SH-SY5Y (cell line): ENCODE measurements at regions not wholly inside any gene's neighbourhood (a gene's known extent, or its start where the extent isn't known, plus 50 kb on each side); places are given as distances from the start of the nearest gene placed in this dataset.
A peak's percentile ranks its signal among the peaks of the same experiment; 100 is the strongest.

Experiments used
- GATA2 ChIP-seq: IDR thresholded peaks from 2 replicates; pipeline ENCODE4 v1.6.1; 2011; ENCODE audit warnings: mild to moderate bottlenecking, low read depth, low read length
- GATA3 ChIP-seq: IDR thresholded peaks from 2 replicates; pipeline ENCODE4 v1.6.1; 2011; ENCODE audit warnings: low read depth, mild to moderate bottlenecking, low read length, moderate library complexity

- TF ChIP-seq GATA3, result peak; percentile 62
- peak; percentile 64 for TF ChIP-seq GATA2
Measured at GRCh38 chr18:43634994-43635393, 357.7 kb upstream of the SYT4 start.
